ENCODE measurements at regions not wholly inside any gene's neighbourhood (a gene's known extent, or its start where the extent isn't known, plus 50 kb on each side); places are given as distances from the start of the nearest gene placed in this dataset.

DNA sequence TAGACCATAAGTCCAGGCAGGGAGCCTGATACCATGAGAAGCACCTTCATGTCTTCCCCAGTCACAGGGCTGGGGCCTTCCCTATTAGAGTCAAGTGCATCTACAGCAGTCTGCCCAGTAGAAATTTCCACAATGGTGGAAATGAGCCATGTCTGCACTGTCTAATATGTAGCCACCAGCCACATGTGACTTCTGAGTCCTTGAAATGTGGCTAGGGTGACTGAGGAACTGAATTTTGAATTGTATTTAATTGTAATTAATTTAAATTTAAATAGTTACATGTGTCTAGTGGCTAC is 300.2 kb downstream of the CLIC5 start:
- TF ChIP-seq, protein P1, sequence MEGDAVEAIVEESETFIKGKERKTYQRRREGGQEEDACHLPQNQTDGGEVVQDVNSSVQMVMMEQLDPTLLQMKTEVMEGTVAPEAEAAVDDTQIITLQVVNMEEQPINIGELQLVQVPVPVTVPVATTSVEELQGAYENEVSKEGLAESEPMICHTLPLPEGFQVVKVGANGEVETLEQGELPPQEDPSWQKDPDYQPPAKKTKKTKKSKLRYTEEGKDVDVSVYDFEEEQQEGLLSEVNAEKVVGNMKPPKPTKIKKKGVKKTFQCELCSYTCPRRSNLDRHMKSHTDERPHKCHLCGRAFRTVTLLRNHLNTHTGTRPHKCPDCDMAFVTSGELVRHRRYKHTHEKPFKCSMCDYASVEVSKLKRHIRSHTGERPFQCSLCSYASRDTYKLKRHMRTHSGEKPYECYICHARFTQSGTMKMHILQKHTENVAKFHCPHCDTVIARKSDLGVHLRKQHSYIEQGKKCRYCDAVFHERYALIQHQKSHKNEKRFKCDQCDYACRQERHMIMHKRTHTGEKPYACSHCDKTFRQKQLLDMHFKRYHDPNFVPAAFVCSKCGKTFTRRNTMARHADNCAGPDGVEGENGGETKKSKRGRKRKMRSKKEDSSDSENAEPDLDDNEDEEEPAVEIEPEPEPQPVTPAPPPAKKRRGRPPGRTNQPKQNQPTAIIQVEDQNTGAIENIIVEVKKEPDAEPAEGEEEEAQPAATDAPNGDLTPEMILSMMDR (IDR thresholded peaks at IDR 0.05; ENCODE audit: low read depth, low read length) = no peak
- Histone ChIP-seq H3K4me3 (ENCODE audit: low read depth, low read length) (no peak overlapping the region), H3K9me3 (ENCODE audit: control insufficient read depth, insufficient read depth, low read length) (no peaks in the 10 kb centered on the region), H3K27me3 (ENCODE audit: control insufficient read depth, insufficient read depth, low read length) (no peaks in the 10 kb centered on the region), H3K27ac (ENCODE audit: low read depth, low read length) (no peak overlapping the region)
- DNase-seq (ENCODE audit: low read depth, low spot score) = no peak
- CTCF ChIA-PET = interaction anchor here (1.4 to 2.2 kb wide), 8 partner anchors 12 to 1056 kb away, joined by 4 to 46 read pairs (median 6); no protein-coding TSS in a partner anchor
- POLR2A ChIA-PET = interaction anchor here (1.2 kb wide), 1 partner anchor 75 kb away, joined by 3 read pairs; no protein-coding TSS in a partner anchor

GRCh38 chr6:45714741-45715507 is 300.7 kb downstream of the CLIC5 start:
- no peak overlapping the region for H3K4me3 ChIP-seq (ENCODE audit: low read depth, low read length)
- H3K27me3 ChIP-seq (ENCODE audit: control insufficient read depth, insufficient read depth, low read length) = no peaks in the 10 kb centered on the region
- ChIA-PET POLR2A (interaction anchor here (0.5 to 1.2 kb wide), 4 partner anchors 75 to 337 kb away, joined by 3 to 4 read pairs (median 3); partner anchors contain the start of gene SUPT3H), CTCF (interaction anchor here (0.6 to 2.2 kb wide), 78 partner anchors 8 to 1240 kb away, joined by 3 to 46 read pairs (median 4); partner anchors contain the start of gene SUPT3H)
- peak; percentile 69 for DNase-seq (ENCODE audit: low read depth, low spot score)
- H3K27ac ChIP-seq (ENCODE audit: low read depth, low read length) = peak overlapping the region; percentile 21
- TF ChIP-seq, protein P1 (IDR thresholded peaks at IDR 0.05; ENCODE audit: low read depth, low read length) = peak; percentile 92
- no peaks in the 10 kb centered on the region for H3K9me3 ChIP-seq (ENCODE audit: control insufficient read depth, insufficient read depth, low read length)

DNA sequence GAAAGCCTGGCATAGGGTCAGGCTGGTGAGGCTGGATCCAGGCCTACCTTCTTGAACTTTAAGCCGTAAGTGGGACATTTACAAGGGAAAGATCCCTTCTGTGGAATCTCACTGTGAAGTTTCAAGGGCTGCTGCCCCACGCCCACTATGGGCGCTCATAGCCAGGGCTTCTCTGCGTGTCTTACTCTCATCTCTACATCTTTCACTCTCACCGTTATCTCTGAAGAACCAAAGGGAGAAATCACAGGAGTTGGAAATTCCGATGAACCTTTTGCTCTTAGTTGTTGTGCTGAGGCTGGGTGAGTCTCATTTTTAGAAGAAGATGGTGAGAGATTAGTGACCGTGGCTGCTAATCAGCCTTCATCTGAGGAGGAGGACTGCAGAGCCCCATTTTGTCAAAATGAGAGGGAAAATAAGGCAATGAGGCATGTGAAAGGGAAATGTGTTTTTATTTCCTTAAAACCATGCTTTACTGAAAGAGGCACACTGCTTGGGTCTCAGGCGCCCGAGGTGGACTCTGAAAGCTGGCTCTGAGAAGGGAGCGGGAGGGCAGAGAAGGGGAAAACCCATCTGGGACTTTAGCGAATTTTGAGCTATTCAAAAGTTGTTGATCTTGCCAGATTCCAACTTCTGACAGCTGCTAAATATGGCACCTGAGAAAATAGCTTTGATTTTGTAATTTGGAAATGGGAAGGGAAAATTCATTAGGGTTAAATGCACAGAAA is 301.5 kb downstream of the CLIC5 start:
- ChIA-PET POLR2A (interaction anchor here (1.0 to 1.2 kb wide), 3 partner anchors 74 to 336 kb away, joined by 3 to 4 read pairs (median 3); partner anchors contain the start of gene SUPT3H), CTCF (interaction anchor here (0.5 to 2.2 kb wide), 81 partner anchors 9 to 1239 kb away, joined by 3 to 46 read pairs (median 4); partner anchors contain the start of gene SUPT3H)
- TF ChIP-seq, protein P1 (IDR thresholded peaks at IDR 0.05; ENCODE audit: low read depth, low read length) = no peak
- DNase-seq (ENCODE audit: low read depth, low spot score) = no peak
- Histone ChIP-seq H3K4me3 (ENCODE audit: low read depth, low read length) (no peak overlapping the region), H3K27me3 (ENCODE audit: control insufficient read depth, insufficient read depth, low read length) (no peaks in the 10 kb centered on the region), H3K27ac (ENCODE audit: low read depth, low read length) (peak overlapping the region; percentile 21), H3K9me3 (ENCODE audit: control insufficient read depth, insufficient read depth, low read length) (no peaks in the 10 kb centered on the region)
